GM23338 (cell line): ENCODE measurements at regions not wholly inside any gene's neighbourhood (a gene's known extent, or its start where the extent isn't known, plus 50 kb on each side); places are given as distances from the start of the nearest gene placed in this dataset.

Source experiments
- ATAC-seq: fragments of 200-7000 bp; cut with Tn5 transposase; 3 replicates; pipeline ENCODE4 v1.9.1; 2020
- DNase-seq: peaks from one replicate; pipeline ENCODE4 v3.0.0-alpha.2; 2015; ENCODE audit warnings: low spot score
- H2AFZ ChIP-seq: fragments of 200-600 bp; sonication (generic); 2 replicates; pipeline ENCODE4 v1.8.0; 2016; ENCODE audit warnings: antibody characterized with exemption, mild to moderate bottlenecking, moderate library complexity
- H3F3A ChIP-seq: fragments of 200-600 bp; sonication (generic); replicated peaks from 2 replicates; pipeline ENCODE4 v1.8.0; 2017; ENCODE audit warnings: antibody characterized with exemption, mixed run types, low read depth
- H3K27ac ChIP-seq: fragments of 200-600 bp; sonication (generic); 2 replicates; pipeline ENCODE4 v1.6.1; 2016; ENCODE audit warnings: low read depth
- H3K27me3 ChIP-seq: fragments of 200-600 bp; sonication (generic); 2 replicates; pipeline ENCODE4 v1.8.0; 2016; ENCODE audit warnings: mild to moderate bottlenecking, mixed run types, moderate library complexity; ENCODE audit not compliant: insufficient read depth
- H3K36me3 ChIP-seq: fragments of 200-600 bp; sonication (generic); 2 replicates; pipeline ENCODE4 v1.8.0; 2016; ENCODE audit warnings: mild to moderate bottlenecking; ENCODE audit not compliant: insufficient read depth
- H3K4me1 ChIP-seq: fragments of 200-600 bp; sonication (generic); 2 replicates; pipeline ENCODE4 v1.8.0; 2016; ENCODE audit warnings: mild to moderate bottlenecking, moderate library complexity; ENCODE audit not compliant: insufficient read depth
- H3K4me2 ChIP-seq: fragments of 200-600 bp; sonication (generic); 2 replicates; pipeline ENCODE4 v1.7.1; 2017; ENCODE audit warnings: mixed run types
- H3K4me3 ChIP-seq: fragments of 200-600 bp; sonication (generic); 2 replicates; pipeline ENCODE4 v1.6.1; 2016; ENCODE audit warnings: mixed run types
- H3K79me2 ChIP-seq: fragments of 200-600 bp; sonication (generic); replicated peaks from 2 replicates; pipeline ENCODE4 v1.8.0; 2017; ENCODE audit warnings: mild to moderate bottlenecking; ENCODE audit not compliant: insufficient read depth
- H3K9me2 ChIP-seq: fragments of 200-600 bp; sonication (generic); 2 replicates; pipeline ENCODE4 v1.8.0; 2017; ENCODE audit not compliant: insufficient read depth
- H4K20me1 ChIP-seq: fragments of 200-600 bp; sonication (generic); replicated peaks from 2 replicates; pipeline ENCODE4 v1.8.0; 2017; ENCODE audit warnings: mild to moderate bottlenecking; ENCODE audit not compliant: insufficient read depth
- H3K27ac Mint-ChIP-seq: 2 replicates; pipeline ENCODE4 v1.8.0; 2020; ENCODE audit warnings: inconsistent platforms, mild to moderate bottlenecking, moderate library complexity, mixed read lengths
- H3K27me3 Mint-ChIP-seq: 3 replicates; pipeline ENCODE4 v1.8.0; 2022; ENCODE audit warnings: low read depth, mild to moderate bottlenecking, moderate library complexity, mixed read lengths, inconsistent platforms; ENCODE audit not compliant: insufficient read depth, poor library complexity
- H3K36me3 Mint-ChIP-seq: 3 replicates; pipeline ENCODE4 v1.8.0; 2021; ENCODE audit warnings: low read depth, mild to moderate bottlenecking, inconsistent platforms, moderate library complexity, mixed read lengths
- H3K4me1 Mint-ChIP-seq: 3 replicates; pipeline ENCODE4 v1.8.0; 2020; ENCODE audit warnings: mild to moderate bottlenecking, inconsistent platforms, mixed read lengths
- H3K4me3 Mint-ChIP-seq: 3 replicates; pipeline ENCODE4 v1.8.0; 2021; ENCODE audit warnings: moderate library complexity, mild to moderate bottlenecking, inconsistent platforms, mixed read lengths
- H3K9me3 Mint-ChIP-seq: 3 replicates; pipeline ENCODE4 v1.8.0; 2020; ENCODE audit warnings: moderate library complexity, mild to moderate bottlenecking, inconsistent platforms, mixed read lengths
- CREB1 ChIP-seq: fragments of 250-450 bp; sonication (Bioruptor Pico); IDR thresholded peaks from 2 replicates; pipeline ENCODE4 v1.5.0; 2020; ENCODE audit warnings: low read depth, mild to moderate bottlenecking, moderate library complexity
- EZH2 ChIP-seq: fragments of 200-600 bp; sonication (generic); IDR thresholded peaks from one replicate; pipeline ENCODE4 v1.8.0; 2017; ENCODE audit warnings: antibody characterized with exemption, mild to moderate bottlenecking, low read depth; ENCODE audit not compliant: unreplicated experiment
- EZH2phosphoT487 ChIP-seq: fragments of 200-600 bp; sonication (generic); IDR thresholded peaks from one replicate; pipeline ENCODE4 v1.8.1; 2018; ENCODE audit warnings: antibody characterized with exemption; ENCODE audit not compliant: unreplicated experiment
- JUNB ChIP-seq: IDR thresholded peaks from one replicate; pipeline ENCODE4 v1.6.1; 2016; ENCODE audit warnings: antibody characterized with exemption; ENCODE audit not compliant: unreplicated experiment
- NANOG ChIP-seq: IDR thresholded peaks from 2 replicates; pipeline ENCODE4 v1.6.1; 2016; ENCODE audit warnings: antibody characterized with exemption, borderline replicate concordance
- POLR2AphosphoS5 ChIP-seq: IDR thresholded peaks from 2 replicates; pipeline ENCODE4 v1.6.1; 2016; ENCODE audit warnings: antibody characterized with exemption, low read depth
- STAT1 ChIP-seq: IDR thresholded peaks from one replicate; pipeline ENCODE4 v1.6.1; 2016; ENCODE audit warnings: antibody characterized with exemption; ENCODE audit not compliant: unreplicated experiment
- ZNF114 ChIP-seq: fragments of 250-450 bp; sonication (Bioruptor Pico); IDR thresholded peaks from 2 replicates; pipeline ENCODE4 v1.5.0; 2020; ENCODE audit warnings: mild to moderate bottlenecking, moderate library complexity
- ZNF331 ChIP-seq: fragments of 250-450 bp; sonication (Bioruptor Pico); IDR thresholded peaks from 2 replicates; pipeline ENCODE4 v1.5.0; 2020; ENCODE audit warnings: low read depth, mild to moderate bottlenecking, moderate library complexity
- TF ChIP-seq, protein P1 (sequence below), 2 experiments: fragments of 200-600 bp in 1 of 2; sonication (generic) in 1 of 2; conservative IDR thresholded peaks; 2 replicates each; pipeline versions ENCODE4 v1.5.1 to v1.6.1; 2016 to 2017; ENCODE audit warnings: antibody characterized with exemption in 2 of 2, low read depth in 2 of 2, mild to moderate bottlenecking in 2 of 2, moderate library complexity in 1 of 2
- TF ChIP-seq, protein P2 (sequence below): IDR thresholded peaks from one replicate; pipeline ENCODE4 v1.6.1; 2018; ENCODE audit warnings: antibody characterized with exemption; ENCODE audit not compliant: unreplicated experiment
- TF ChIP-seq, protein P3 (sequence below): IDR thresholded peaks from 2 replicates; pipeline ENCODE4 v1.6.1; 2016; ENCODE audit warnings: antibody characterized with exemption
- TF ChIP-seq, protein P4 (sequence below): fragments of 250-450 bp; sonication (Bioruptor Pico); IDR thresholded peaks from 2 replicates; pipeline ENCODE4 v1.5.0; 2020; ENCODE audit warnings: mild to moderate bottlenecking, moderate library complexity

DNA sequence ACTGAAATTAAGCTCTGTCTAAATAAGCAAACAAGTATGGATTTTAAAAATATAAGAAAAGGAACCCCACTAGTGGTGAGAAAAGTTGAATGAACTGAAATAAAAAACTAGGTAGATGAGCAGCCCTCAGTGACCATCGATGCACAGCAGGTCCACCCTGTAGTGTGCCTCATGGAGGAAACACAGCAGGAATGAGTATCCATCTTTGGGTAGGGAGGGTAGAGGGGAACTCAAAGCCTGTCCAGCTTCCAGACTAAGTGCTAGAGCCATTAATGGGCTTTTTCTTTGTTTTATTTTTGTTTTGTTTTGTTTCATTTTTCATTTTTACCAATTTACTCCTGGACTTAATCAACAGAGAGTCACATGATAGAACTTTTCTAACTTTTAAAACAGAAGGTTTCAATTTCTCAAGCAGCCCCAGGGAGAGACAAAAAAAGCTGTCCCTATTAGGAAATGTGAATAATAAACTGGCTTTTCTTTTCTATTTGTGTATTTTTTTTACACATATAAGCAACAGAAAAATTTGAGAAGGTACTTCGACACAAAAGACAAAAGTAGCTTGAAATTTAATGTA is 700.6 kb downstream of the HACE1 start:
- Mint-ChIP-seq H3K9me3 (no peaks in the 10 kb centered on the region; the same call in 2 of the 3 replicates), H3K27ac (no peak overlapping the region), H3K4me1 (no peaks in the 10 kb centered on the region; the same call in 2 of the 3 replicates), H3K27me3 (peaks cover 2% of the 10 kb centered on the region), H3K4me3 (no peak overlapping the region), H3K36me3 (no peaks in the 10 kb centered on the region)
- DNase-seq: no peak
- no peaks in the 10 kb centered on the region for H3K27me3 ChIP-seq
- no peaks in the 10 kb centered on the region for H4K20me1 ChIP-seq
- no peak overlapping the region for H3K4me2 ChIP-seq
- H3K27ac ChIP-seq: no peak overlapping the region
- TF ChIP-seq EZH2 (no peak), ZNF114 (no peak), POLR2AphosphoS5 (no peak), STAT1 (no peak), CREB1 (CRISPR knock-in tag) (no peak), NANOG (no peak), EZH2phosphoT487 (no peak), ZNF331 (CRISPR knock-in tag) (no peak), JUNB (no peak)
- TF ChIP-seq, protein P1, sequence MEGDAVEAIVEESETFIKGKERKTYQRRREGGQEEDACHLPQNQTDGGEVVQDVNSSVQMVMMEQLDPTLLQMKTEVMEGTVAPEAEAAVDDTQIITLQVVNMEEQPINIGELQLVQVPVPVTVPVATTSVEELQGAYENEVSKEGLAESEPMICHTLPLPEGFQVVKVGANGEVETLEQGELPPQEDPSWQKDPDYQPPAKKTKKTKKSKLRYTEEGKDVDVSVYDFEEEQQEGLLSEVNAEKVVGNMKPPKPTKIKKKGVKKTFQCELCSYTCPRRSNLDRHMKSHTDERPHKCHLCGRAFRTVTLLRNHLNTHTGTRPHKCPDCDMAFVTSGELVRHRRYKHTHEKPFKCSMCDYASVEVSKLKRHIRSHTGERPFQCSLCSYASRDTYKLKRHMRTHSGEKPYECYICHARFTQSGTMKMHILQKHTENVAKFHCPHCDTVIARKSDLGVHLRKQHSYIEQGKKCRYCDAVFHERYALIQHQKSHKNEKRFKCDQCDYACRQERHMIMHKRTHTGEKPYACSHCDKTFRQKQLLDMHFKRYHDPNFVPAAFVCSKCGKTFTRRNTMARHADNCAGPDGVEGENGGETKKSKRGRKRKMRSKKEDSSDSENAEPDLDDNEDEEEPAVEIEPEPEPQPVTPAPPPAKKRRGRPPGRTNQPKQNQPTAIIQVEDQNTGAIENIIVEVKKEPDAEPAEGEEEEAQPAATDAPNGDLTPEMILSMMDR (conservative IDR thresholded peaks at IDR 0.05; ENCODE audit: low read depth in 2 of 2): no peak
- TF ChIP-seq, protein P2, sequence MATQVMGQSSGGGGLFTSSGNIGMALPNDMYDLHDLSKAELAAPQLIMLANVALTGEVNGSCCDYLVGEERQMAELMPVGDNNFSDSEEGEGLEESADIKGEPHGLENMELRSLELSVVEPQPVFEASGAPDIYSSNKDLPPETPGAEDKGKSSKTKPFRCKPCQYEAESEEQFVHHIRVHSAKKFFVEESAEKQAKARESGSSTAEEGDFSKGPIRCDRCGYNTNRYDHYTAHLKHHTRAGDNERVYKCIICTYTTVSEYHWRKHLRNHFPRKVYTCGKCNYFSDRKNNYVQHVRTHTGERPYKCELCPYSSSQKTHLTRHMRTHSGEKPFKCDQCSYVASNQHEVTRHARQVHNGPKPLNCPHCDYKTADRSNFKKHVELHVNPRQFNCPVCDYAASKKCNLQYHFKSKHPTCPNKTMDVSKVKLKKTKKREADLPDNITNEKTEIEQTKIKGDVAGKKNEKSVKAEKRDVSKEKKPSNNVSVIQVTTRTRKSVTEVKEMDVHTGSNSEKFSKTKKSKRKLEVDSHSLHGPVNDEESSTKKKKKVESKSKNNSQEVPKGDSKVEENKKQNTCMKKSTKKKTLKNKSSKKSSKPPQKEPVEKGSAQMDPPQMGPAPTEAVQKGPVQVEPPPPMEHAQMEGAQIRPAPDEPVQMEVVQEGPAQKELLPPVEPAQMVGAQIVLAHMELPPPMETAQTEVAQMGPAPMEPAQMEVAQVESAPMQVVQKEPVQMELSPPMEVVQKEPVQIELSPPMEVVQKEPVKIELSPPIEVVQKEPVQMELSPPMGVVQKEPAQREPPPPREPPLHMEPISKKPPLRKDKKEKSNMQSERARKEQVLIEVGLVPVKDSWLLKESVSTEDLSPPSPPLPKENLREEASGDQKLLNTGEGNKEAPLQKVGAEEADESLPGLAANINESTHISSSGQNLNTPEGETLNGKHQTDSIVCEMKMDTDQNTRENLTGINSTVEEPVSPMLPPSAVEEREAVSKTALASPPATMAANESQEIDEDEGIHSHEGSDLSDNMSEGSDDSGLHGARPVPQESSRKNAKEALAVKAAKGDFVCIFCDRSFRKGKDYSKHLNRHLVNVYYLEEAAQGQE: no peak
- TF ChIP-seq, protein P3, sequence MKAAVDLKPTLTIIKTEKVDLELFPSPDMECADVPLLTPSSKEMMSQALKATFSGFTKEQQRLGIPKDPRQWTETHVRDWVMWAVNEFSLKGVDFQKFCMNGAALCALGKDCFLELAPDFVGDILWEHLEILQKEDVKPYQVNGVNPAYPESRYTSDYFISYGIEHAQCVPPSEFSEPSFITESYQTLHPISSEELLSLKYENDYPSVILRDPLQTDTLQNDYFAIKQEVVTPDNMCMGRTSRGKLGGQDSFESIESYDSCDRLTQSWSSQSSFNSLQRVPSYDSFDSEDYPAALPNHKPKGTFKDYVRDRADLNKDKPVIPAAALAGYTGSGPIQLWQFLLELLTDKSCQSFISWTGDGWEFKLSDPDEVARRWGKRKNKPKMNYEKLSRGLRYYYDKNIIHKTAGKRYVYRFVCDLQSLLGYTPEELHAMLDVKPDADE: no peak
- TF ChIP-seq, protein P4, sequence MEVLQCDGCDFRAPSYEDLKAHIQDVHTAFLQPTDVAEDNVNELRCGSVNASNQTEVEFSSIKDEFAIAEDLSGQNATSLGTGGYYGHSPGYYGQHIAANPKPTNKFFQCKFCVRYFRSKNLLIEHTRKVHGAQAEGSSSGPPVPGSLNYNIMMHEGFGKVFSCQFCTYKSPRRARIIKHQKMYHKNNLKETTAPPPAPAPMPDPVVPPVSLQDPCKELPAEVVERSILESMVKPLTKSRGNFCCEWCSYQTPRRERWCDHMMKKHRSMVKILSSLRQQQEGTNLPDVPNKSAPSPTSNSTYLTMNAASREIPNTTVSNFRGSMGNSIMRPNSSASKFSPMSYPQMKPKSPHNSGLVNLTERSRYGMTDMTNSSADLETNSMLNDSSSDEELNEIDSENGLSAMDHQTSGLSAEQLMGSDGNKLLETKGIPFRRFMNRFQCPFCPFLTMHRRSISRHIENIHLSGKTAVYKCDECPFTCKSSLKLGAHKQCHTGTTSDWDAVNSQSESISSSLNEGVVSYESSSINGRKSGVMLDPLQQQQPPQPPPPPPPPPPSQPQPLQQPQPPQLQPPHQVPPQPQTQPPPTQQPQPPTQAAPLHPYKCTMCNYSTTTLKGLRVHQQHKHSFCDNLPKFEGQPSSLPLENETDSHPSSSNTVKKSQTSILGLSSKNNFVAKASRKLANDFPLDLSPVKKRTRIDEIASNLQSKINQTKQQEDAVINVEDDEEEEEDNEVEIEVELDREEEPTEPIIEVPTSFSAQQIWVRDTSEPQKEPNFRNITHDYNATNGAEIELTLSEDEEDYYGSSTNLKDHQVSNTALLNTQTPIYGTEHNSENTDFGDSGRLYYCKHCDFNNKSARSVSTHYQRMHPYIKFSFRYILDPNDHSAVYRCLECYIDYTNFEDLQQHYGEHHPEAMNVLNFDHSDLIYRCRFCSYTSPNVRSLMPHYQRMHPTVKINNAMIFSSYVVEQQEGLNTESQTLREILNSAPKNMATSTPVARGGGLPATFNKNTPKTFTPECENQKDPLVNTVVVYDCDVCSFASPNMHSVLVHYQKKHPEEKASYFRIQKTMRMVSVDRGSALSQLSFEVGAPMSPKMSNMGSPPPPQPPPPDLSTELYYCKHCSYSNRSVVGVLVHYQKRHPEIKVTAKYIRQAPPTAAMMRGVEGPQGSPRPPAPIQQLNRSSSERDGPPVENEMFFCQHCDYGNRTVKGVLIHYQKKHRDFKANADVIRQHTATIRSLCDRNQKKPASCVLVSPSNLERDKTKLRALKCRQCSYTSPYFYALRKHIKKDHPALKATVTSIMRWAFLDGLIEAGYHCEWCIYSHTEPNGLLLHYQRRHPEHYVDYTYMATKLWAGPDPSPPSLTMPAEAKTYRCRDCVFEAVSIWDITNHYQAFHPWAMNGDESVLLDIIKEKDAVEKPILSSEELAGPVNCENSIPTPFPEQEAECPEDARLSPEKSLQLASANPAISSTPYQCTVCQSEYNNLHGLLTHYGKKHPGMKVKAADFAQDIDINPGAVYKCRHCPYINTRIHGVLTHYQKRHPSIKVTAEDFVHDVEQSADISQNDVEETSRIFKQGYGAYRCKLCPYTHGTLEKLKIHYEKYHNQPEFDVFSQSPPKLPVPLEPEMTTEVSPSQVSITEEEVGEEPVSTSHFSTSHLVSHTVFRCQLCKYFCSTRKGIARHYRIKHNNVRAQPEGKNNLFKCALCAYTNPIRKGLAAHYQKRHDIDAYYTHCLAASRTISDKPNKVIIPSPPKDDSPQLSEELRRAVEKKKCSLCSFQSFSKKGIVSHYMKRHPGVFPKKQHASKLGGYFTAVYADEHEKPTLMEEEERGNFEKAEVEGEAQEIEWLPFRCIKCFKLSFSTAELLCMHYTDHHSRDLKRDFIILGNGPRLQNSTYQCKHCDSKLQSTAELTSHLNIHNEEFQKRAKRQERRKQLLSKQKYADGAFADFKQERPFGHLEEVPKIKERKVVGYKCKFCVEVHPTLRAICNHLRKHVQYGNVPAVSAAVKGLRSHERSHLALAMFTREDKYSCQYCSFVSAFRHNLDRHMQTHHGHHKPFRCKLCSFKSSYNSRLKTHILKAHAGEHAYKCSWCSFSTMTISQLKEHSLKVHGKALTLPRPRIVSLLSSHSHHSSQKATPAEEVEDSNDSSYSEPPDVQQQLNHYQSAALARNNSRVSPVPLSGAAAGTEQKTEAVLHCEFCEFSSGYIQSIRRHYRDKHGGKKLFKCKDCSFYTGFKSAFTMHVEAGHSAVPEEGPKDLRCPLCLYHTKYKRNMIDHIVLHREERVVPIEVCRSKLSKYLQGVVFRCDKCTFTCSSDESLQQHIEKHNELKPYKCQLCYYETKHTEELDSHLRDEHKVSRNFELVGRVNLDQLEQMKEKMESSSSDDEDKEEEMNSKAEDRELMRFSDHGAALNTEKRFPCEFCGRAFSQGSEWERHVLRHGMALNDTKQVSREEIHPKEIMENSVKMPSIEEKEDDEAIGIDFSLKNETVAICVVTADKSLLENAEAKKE: no peak
- ATAC-seq: no peak
- no peaks in the 10 kb centered on the region for H3K4me1 ChIP-seq
- H3K79me2 ChIP-seq: no peaks in the 10 kb centered on the region
- H2AFZ ChIP-seq: no peak overlapping the region
- H3K9me2 ChIP-seq: peaks cover 3% of the 10 kb centered on the region; the same call in 1 of the 2 replicates
- no peaks in the 10 kb centered on the region; the same call in 1 of the 2 replicates for H3K36me3 ChIP-seq
- H3K4me3 ChIP-seq: no peak overlapping the region
- H3F3A ChIP-seq: no peaks in the 10 kb centered on the region
